Fibroblast of skin of back (primary cell): ENCODE measurements at regions not wholly inside any gene's neighbourhood (a gene's known extent, or its start where the extent isn't known, plus 50 kb on each side); places are given as distances from the start of the nearest gene placed in this dataset.

ENCODE experiments used
- DNase-seq: peaks from one replicate; pipeline ENCODE4 v3.0.0-alpha.2; 2013

DNA sequence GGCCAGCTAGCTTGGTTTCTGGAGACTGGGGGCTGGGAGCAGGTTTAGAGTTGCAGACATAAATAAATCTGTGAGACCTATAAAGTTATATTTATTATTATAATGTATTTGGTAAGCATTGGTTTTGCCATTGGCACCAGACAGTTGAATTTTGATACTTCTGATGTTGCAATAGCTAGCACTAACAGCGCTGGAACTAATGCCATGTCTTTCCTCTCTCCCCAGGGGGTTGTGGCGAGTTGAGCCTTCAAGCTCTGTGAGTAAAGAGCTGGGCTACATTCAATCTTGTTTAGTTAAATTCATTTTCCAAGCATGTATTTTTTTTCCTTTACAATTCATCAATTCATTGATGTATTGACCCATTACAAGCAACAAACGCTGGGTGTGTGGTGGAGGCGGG, 358.7 kb upstream of the NR3C2 start:
- no peak for DNase-seq

DNA sequence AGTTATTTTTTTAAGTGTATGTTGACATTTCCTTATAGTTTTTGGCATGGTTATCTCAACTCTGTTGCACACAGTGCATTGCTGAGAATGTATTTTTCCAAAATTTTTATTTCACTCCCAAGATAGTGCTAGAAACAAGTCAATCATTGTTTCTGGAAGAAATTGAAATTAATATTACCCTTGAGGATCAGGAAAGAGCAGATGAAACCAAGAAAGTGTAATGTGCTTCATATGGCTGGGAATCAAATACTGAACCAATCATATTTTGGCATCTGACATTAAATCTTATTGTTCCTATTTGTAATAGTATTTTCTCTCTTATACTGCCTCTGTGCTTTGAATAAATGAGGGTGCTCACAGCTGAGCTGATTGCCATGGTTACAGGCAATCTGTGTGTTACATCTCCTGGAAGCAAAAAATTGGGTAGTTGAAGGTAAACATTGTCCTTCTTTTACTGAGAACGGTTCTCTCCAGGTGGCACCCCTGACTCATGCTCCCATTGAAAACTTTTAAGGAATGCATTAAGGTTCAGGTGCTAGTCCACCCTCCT, 358.2 kb upstream of the NR3C2 start:
- no peak for DNase-seq

DNA sequence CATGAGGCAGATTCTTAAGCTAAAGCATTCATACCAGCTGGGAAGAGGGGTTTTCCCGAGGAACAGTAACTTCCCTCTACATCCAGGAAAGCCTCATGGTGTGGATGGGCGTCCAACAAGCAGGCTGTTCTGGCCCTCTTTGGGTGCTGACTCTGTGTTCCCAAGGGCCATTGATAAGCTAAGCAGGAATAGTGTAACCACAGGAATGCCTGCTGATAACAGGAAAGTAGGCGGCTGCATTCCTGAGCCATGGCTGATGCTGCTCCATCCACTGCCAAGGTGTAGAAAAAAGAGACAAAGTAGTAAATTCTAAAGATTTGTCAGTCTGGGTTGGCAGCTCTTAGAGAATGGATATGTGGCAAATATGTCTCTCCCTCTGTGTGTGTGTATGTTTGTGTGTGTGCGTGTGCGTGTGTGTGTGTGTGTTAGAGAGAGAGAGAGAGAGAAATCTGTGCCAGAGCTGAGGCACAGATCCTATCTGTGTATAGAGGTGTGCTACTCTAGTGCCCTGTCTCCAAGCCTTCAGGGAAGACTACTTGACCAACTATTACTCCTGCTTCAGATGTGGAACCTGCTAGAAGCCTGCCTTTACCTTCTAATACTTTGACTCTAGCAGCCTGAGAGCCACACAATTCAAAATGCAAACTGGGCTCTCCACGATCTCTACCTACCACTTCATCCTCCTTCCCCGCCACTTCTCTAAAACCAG, 353.1 kb upstream of the NR3C2 start:
- peak; percentile 40 for DNase-seq

- no peak for DNase-seq
Observed at GRCh38 chr4:148793221-148793620, 351.0 kb upstream of the NR3C2 start.

DNA sequence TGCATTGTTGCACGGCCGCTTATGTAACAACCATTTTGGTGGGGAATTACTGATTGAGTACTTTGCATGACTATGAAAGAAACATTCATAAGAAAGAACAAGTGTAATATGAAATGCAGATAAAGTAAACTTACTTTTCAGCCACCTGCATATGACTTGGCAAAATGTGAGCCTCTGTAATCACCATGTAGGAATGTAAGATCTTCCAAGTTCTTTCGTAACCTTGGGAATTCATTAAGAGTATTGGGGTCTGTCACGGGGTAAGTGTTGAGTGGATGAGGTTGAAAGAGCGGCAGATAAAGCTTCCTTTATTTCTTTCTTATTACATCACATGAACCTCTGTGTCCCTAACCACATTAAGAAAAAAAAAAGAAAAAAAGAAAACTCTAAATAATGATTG, 348.5 kb upstream of the NR3C2 start:
- no peak for DNase-seq

DNA sequence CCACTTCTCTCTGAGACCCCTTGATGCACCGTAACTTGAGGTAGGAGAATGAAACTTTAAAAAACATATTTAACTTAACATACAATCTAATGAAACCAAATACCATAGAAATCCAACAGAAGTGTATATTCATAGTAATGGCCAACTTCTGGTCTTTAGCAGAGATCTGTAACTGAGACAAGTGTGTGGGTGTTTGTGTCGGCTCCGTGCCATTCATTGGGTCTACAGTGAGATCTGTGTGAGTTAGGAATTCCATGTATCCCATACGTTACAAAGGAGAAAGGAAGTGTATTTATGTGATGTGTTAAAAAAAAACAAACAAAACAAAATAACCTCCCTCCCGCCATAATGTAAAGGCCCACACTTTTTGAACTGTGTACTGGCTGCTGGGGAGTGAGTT, 348.0 kb upstream of the NR3C2 start:
- DNase-seq, result no peak

- DNase-seq, result no peak
Observed at GRCh38 chr4:148787831-148788477, 345.7 kb upstream of the NR3C2 start.

DNA sequence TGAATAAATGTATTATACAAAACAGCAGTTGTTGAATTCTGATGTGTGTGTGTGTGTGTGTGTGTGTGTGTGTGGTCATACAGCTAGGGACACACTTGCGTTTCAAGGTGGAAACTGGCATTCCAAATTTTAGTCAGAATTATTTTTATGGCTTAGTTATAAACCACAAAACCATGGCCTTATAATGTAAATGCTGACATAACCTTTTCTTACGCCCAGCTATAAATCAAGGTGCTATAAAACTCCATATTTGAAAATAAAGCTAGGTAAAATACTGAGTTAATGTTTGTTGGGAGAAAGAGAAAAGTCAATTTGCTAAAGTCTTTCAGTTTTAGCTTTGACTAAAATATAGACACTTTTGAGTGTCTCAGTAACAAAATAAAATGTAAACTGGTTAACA, 345.1 kb upstream of the NR3C2 start:
- no peak for DNase-seq

DNA sequence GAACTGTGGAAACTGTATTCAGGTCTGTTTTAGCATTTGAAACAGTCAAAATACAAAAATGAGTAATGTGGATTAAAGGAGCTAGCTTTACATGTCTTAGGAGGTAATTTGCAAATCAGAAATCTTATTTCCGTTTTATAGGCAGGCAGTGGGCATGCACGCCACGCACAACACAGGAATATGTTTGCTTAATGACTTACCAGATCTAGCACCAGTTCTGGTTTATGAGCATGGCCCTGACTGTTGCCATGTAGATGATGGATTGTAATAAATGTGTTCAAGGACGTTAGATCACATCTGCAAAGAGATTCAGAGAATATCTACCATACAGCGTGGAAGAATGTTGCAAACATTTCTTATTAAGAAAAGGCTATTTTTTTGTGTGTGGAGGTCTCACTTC, 344.5 kb upstream of the NR3C2 start:
- DNase-seq, result no peak

GRCh38 chr4:148782284-148782683, 340.1 kb upstream of the NR3C2 start:
- no peak for DNase-seq

DNA sequence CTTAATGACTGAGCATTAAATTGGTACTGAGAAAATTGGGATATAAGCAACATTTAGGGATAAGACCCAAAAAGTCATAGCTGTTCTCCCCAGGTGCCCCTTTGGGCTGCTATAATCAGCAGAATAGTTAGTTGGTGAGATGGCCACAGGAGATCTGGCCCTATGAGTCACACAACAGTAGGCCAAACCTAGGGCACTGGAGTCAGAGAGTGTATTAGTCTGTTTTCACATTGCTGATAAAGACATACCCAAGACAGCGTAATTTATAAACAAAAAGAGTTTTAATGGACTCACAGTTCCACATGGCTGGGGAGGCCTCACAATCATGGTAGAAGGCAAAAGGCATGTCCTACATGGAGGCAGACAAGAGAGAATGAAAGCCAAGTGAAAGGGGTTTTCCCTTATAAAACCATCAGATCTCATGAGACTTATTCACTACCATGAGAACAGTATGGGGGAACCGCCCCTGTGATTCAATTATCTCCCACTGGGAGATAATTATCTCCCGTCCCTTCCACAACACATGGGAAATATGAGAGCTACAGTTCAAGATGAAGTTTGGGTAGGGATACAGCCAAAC, 338.3 kb upstream of the NR3C2 start:
- DNase-seq, result no peak

GRCh38 chr4:148779771-148780170, 337.6 kb upstream of the NR3C2 start:
- no peak for DNase-seq

- DNase-seq, result no peak
Observed at GRCh38 chr4:148778980-148779675, 336.9 kb upstream of the NR3C2 start.

- DNase-seq, result peak; percentile 54
Observed at GRCh38 chr4:148776941-148777340, 334.7 kb upstream of the NR3C2 start.

GRCh38 chr4:148774134-148774533, 331.9 kb upstream of the NR3C2 start:
- DNase-seq, result no peak

- no peak for DNase-seq
Observed at GRCh38 chr4:148773313-148773712, 331.1 kb upstream of the NR3C2 start.

DNA sequence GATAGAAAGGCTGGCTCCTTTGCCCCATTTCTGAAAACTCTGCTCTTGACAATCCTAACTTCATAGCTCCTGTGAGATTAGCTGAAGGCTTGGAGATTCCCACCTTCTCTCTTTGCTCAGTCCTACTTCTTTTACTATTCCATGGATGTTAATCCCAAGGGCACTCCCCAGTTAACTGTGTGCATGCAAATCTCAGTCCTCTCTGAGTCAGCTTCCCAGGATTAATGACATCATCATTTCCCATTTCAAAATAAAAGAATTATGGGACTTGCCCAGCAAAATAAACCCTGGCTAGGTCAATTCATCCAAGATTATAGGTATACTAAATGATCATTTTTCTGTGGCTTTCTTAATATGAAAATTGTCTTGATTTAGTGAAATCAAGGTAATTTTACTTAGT, 328.6 kb upstream of the NR3C2 start:
- no peak for DNase-seq

GRCh38 chr4:148770377-148770776, 328.2 kb upstream of the NR3C2 start:
- DNase-seq, result no peak

- no peak for DNase-seq
Observed at GRCh38 chr4:148764720-148765119, 322.5 kb upstream of the NR3C2 start.

DNA sequence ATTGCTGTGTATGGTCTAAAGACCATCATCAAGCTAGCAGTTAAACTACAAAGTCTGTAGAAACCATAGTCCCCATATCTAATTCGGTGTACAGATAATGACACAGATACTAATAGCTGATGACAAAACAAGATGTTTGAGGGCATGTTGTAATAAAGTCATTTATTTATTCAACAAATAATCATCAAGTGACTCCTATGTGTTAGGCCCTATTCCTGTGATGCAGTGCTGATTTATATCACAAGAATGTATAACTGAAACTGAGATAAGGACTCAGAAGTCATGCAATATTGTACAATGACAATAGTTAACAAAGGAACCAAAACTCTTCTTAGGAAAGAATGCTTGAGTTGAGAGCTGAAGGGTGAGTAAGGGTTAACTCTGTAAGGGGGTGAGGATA, 315.0 kb upstream of the NR3C2 start:
- DNase-seq, result peak; percentile 24

DNA sequence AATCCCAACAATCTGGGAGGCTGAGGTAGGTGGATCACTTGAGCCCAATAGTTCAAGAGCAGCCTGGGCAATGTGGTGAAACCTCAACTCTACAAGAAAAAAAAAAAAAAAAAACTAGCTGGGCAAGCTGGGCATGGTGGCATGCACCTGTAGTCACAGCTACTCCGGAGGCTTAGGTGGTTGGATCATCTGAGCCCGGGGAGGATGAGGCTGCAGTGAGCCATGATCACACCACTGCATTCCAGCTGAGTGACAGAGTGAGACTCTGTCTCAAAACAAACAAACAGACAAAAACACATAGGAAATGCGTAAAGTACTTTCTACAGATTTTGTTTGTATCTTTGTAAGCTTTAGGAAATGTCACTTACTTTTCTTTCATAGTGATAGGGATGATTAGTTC, 307.2 kb upstream of the NR3C2 start:
- no peak for DNase-seq

DNA sequence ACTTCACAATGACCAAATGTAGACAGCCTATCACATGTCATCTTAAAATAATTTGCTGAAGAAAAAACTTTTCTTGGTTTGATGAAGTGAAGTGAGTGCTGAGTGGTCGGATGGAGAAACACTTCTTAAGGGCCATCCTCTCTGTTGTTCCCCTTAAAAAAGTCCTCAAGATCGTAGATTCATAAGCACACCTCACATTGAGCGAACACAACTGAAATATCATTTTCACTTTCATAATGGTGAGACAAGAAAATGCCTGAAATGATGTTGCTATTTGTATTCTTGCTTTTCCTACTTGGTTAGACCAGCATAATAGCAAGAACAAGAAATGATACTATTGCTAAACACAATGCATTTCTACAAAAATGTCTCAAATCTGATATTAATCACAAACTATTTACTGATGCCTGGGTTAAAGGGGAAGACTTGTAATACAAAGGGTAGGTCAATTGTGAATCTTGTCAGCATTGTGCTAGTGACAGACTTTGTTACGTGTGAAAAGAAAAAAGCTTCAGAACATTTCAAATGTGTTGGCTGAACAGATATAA, 305.6 kb upstream of the NR3C2 start:
- DNase-seq, result no peak

GRCh38 chr4:148740701-148741100, 298.5 kb upstream of the NR3C2 start:
- no peak for DNase-seq
